Neural cell (in vitro differentiated cells): ENCODE measurements at regions not wholly inside any gene's neighbourhood (a gene's known extent, or its start where the extent isn't known, plus 50 kb on each side); places are given as distances from the start of the nearest gene placed in this dataset.

ENCODE experiments used
- H2AFZ ChIP-seq: fragments of 200-600, 300-800 bp; sonication (generic), shearing (Covaris generic); 2 replicates; pipeline ENCODE4 v1.6.0; 2014; ENCODE audit warnings: low read depth, mild to moderate bottlenecking, antibody characterized with exemption, low read length, moderate library complexity
- H3F3A ChIP-seq: fragments of 200-600 bp; shearing (Covaris generic); 2 replicates; pipeline ENCODE4 v1.6.1; 2016; ENCODE audit warnings: mild to moderate bottlenecking, moderate library complexity, mixed read lengths, antibody characterized with exemption, low read length; ENCODE audit not compliant: insufficient read depth, poor library complexity, severe bottlenecking
- H3K27ac ChIP-seq: fragments of 200-600, 300-800 bp; sonication (generic), shearing (Covaris generic); 2 replicates; pipeline ENCODE4 v1.5.1; 2014; ENCODE audit warnings: mild to moderate bottlenecking, low read length, moderate library complexity
- H3K27me3 ChIP-seq: fragments of 300-800, 200-600 bp; sonication (generic), shearing (Covaris generic); 2 replicates; pipeline ENCODE4 v1.6.0; 2014; ENCODE audit warnings: mild to moderate bottlenecking, low read depth, low read length, moderate library complexity; ENCODE audit not compliant: insufficient read depth
- H3K36me3 ChIP-seq: fragments of 300-800, 200-600 bp; sonication (generic), shearing (Covaris generic); 2 replicates; pipeline ENCODE4 v1.5.1; 2014; ENCODE audit warnings: mild to moderate bottlenecking, antibody characterized with exemption, low read length, moderate library complexity; ENCODE audit not compliant: insufficient read depth
- H3K4me2 ChIP-seq: fragments of 300-800, 200-600 bp; sonication (generic), shearing (Covaris generic); 2 replicates; pipeline ENCODE4 v1.6.0; 2014; ENCODE audit warnings: mild to moderate bottlenecking, low read length
- H3K4me3 ChIP-seq: fragments of 300-800, 200-600 bp; sonication (generic), shearing (Covaris generic); 2 replicates; pipeline ENCODE4 v1.5.1; 2014; ENCODE audit warnings: mild to moderate bottlenecking, low read length, moderate library complexity
- H3K79me2 ChIP-seq: fragments of 200-600 bp; shearing (Covaris generic); replicated peaks from 2 replicates; pipeline ENCODE4 v1.6.0; 2014; ENCODE audit warnings: mild to moderate bottlenecking, low read length, moderate library complexity; ENCODE audit not compliant: insufficient read depth
- H3K9ac ChIP-seq: fragments of 300-800, 200-600 bp; sonication (generic), shearing (Covaris generic); 2 replicates; pipeline ENCODE4 v1.6.1; 2016; ENCODE audit warnings: mild to moderate bottlenecking, low read length, mixed read lengths
- H3K9me2 ChIP-seq: fragments of 200-600 bp; shearing (Covaris generic); 2 replicates; pipeline ENCODE4 v1.6.1; 2016; ENCODE audit warnings: mild to moderate bottlenecking, low read length, mixed read lengths; ENCODE audit not compliant: insufficient read depth
- H3K9me3 ChIP-seq: fragments of 200-600, 300-800 bp; sonication (generic), shearing (Covaris generic); 2 replicates; pipeline ENCODE4 v1.6.1; 2016; ENCODE audit warnings: mild to moderate bottlenecking, mixed run types, low read length, moderate library complexity, mixed read lengths
- H4K20me1 ChIP-seq: fragments of 200-600 bp; shearing (Covaris generic); 2 replicates; pipeline ENCODE4 v1.6.1; 2016; ENCODE audit warnings: mild to moderate bottlenecking, mixed run types; ENCODE audit not compliant: insufficient read depth
- CTCF ChIP-seq: fragments of 450-650 bp; IDR thresholded peaks from 2 replicates; pipeline ENCODE4 v1.5.1; 2014; ENCODE audit warnings: antibody characterized with exemption, mild to moderate bottlenecking, moderate library complexity; ENCODE audit not compliant: poor library complexity, severe bottlenecking
- EP300 ChIP-seq: fragments of 450-650 bp; conservative IDR thresholded peaks from 2 replicates; pipeline ENCODE4 v1.6.1; 2014; ENCODE audit warnings: antibody characterized with exemption, mild to moderate bottlenecking, moderate library complexity; ENCODE audit not compliant: poor library complexity, severe bottlenecking
- EZH2 ChIP-seq: fragments of 200-600, 300-800 bp; shearing (Covaris generic), sonication (generic); IDR thresholded peaks from 2 replicates; pipeline ENCODE4 v1.6.1; 2014; ENCODE audit warnings: antibody characterized with exemption, low read length, borderline replicate concordance, mild to moderate bottlenecking; ENCODE audit not compliant: insufficient read depth, poor library complexity, severe bottlenecking
- MXI1 ChIP-seq: fragments of 450-650 bp; conservative IDR thresholded peaks from 2 replicates; pipeline ENCODE4 v1.6.1; 2014; ENCODE audit warnings: antibody characterized with exemption, mild to moderate bottlenecking; ENCODE audit not compliant: poor library complexity, severe bottlenecking
- POLR2AphosphoS5 ChIP-seq: IDR thresholded peaks from 2 replicates; pipeline ENCODE4 v1.6.1; 2012
- RAD21 ChIP-seq: fragments of 450-650 bp; conservative IDR thresholded peaks from 2 replicates; pipeline ENCODE4 v1.6.1; 2014; ENCODE audit warnings: antibody characterized with exemption, mild to moderate bottlenecking, moderate library complexity
- REST ChIP-seq: IDR thresholded peaks from 2 replicates; pipeline ENCODE4 v1.6.1; 2012; ENCODE audit warnings: borderline replicate concordance
- SMC3 ChIP-seq: fragments of 450-650 bp; conservative IDR thresholded peaks from 2 replicates; pipeline ENCODE4 v1.6.1; 2014; ENCODE audit warnings: antibody characterized with exemption, mild to moderate bottlenecking, moderate library complexity; ENCODE audit not compliant: poor library complexity
- TAF1 ChIP-seq: IDR thresholded peaks from 2 replicates; pipeline ENCODE4 v1.6.1; 2012; ENCODE audit warnings: low read depth

GRCh38 chr9:11366585-11367129 is 753.9 kb upstream of the PTPRD start:
- H3K36me3 ChIP-seq = no peaks in the 10 kb centered on the region
- H2AFZ ChIP-seq = no peak overlapping the region

DNA sequence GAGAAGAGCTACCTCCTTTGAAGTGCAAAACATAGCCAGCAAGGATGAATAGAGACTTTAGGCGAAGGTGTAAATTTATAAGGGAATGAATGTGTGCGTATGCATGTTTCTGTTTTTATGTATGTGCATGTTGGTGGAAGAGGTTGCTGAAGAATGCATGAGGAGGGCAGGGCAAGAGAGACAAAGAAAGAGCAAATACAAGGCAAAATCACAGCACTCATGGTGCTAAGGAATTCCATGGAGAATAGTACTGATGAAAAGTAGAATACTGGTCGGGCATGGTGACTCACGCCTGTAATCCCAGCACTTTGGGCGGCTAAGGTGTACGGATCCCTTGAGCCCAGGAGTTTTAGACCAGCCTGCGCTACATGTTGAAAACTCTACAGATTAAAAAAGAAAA is 762.1 kb upstream of the PTPRD start:
- Histone ChIP-seq H3K4me2 (no peak overlapping the region), H3K79me2 (no peaks in the 10 kb centered on the region), H3F3A (no peaks in the 10 kb centered on the region), H3K27ac (no peak overlapping the region), H3K9ac (no peak overlapping the region), H3K9me3 (no peaks in the 10 kb centered on the region), H3K4me3 (no peak overlapping the region), H3K36me3 (no peaks in the 10 kb centered on the region), H3K9me2 (no peaks in the 10 kb centered on the region), H2AFZ (no peak overlapping the region), H4K20me1 (no peaks in the 10 kb centered on the region), H3K27me3 (no peaks in the 10 kb centered on the region)
- no peak for TF ChIP-seq REST
- no peak for TF ChIP-seq SMC3
- no peak for TF ChIP-seq EP300
- TF ChIP-seq TAF1 = no peak
- no peak for TF ChIP-seq CTCF
- no peak for TF ChIP-seq POLR2AphosphoS5
- TF ChIP-seq EZH2 = no peak
- TF ChIP-seq RAD21 = no peak
- no peak for TF ChIP-seq MXI1

More at GRCh38 chr9:11366585-11367129, 753.9 kb upstream of the PTPRD start:
- Histone ChIP-seq H3K27ac (no peak overlapping the region), H4K20me1 (no peaks in the 10 kb centered on the region), H3K4me3 (no peak overlapping the region), H3K9ac (no peak overlapping the region), H3K9me3 (no peaks in the 10 kb centered on the region), H3K27me3 (no peaks in the 10 kb centered on the region), H3K4me2 (no peak overlapping the region), H3K79me2 (no peaks in the 10 kb centered on the region), H3K9me2 (no peaks in the 10 kb centered on the region), H3F3A (no peaks in the 10 kb centered on the region)
- no peak for TF ChIP-seq REST
- TF ChIP-seq TAF1 = no peak
